WTC11 (cell line): ENCODE measurements at regions not wholly inside any gene's neighbourhood (a gene's known extent, or its start where the extent isn't known, plus 50 kb on each side); places are given as distances from the start of the nearest gene placed in this dataset.

ENCODE experiments used
- GABPB1 ChIP-seq: sonication (generic); formaldehyde crosslinking; IDR thresholded peaks from 2 replicates; pipeline ENCODE4 v1.8.1; 2023; ENCODE audit warnings: mild to moderate bottlenecking, missing genetic modification reagents
- JUN ChIP-seq: sonication (generic); formaldehyde crosslinking; IDR thresholded peaks from 2 replicates; pipeline ENCODE4 v1.8.0; 2023; ENCODE audit warnings: mild to moderate bottlenecking, missing genetic modification reagents
- MYBL2 ChIP-seq: sonication (generic); formaldehyde crosslinking; IDR thresholded peaks from 2 replicates; pipeline ENCODE4 v1.8.1; 2023; ENCODE audit warnings: mild to moderate bottlenecking, moderate library complexity, missing genetic modification reagents
- ZNF138 ChIP-seq: sonication (generic); formaldehyde crosslinking; conservative IDR thresholded peaks from 2 replicates; pipeline ENCODE4 v1.8.1; 2022; ENCODE audit warnings: mild to moderate bottlenecking, moderate library complexity, missing genetic modification reagents
- ZNF232 ChIP-seq: sonication (generic); formaldehyde crosslinking; IDR thresholded peaks from 2 replicates; pipeline ENCODE4 v1.8.0; 2022; ENCODE audit warnings: mild to moderate bottlenecking, missing genetic modification reagents
- TF ChIP-seq, protein P1 (sequence below): fragments of 200-600 bp; IDR thresholded peaks from 2 replicates; pipeline ENCODE4 v1.8.0; 2022; ENCODE audit warnings: antibody characterized with exemption
- TF ChIP-seq, protein P2 (sequence below): sonication (generic); formaldehyde crosslinking; IDR thresholded peaks from 2 replicates; pipeline ENCODE4 v1.8.0; 2022; ENCODE audit warnings: mild to moderate bottlenecking, missing genetic modification reagents
- TF ChIP-seq, protein P3 (sequence below): sonication (generic); formaldehyde crosslinking; conservative IDR thresholded peaks from 2 replicates; pipeline ENCODE4 v1.8.1; 2023; ENCODE audit warnings: mild to moderate bottlenecking, low read depth, missing genetic modification reagents, moderate library complexity
- TF ChIP-seq, protein P4 (sequence below): sonication (generic); formaldehyde crosslinking; IDR thresholded peaks from 2 replicates; pipeline ENCODE4 v1.8.1; 2023; ENCODE audit warnings: mild to moderate bottlenecking, missing genetic modification reagents, borderline replicate concordance
- TF ChIP-seq, protein P5 (sequence below): sonication (generic); formaldehyde crosslinking; IDR thresholded peaks from 2 replicates; pipeline ENCODE4 v1.8.0; 2022; ENCODE audit warnings: missing genetic modification reagents
- TF ChIP-seq, protein P6 (sequence below): sonication (generic); formaldehyde crosslinking; IDR thresholded peaks from 2 replicates; pipeline ENCODE4 v1.8.0; 2022; ENCODE audit warnings: mild to moderate bottlenecking, missing genetic modification reagents

DNA sequence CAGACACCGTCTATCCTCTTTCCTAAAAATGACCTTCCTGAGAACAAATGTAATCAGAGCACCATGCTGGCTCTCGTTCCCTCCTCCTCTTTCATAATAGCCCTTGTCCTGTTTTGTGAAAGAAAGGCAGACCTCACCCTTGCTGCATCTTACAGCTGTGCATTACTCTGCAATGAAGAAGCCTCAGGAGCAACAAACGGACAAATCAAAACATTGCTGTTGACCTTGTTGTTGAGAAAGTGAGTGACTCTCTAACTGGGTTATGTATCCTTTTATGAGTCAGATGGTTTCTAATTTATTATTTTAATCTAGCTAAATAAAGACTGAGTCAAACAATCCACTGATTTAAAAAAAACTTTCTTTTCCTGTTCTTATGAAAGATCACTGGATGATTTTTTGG is 180.9 kb downstream of the RPS29 start:
- TF ChIP-seq, protein P1, sequence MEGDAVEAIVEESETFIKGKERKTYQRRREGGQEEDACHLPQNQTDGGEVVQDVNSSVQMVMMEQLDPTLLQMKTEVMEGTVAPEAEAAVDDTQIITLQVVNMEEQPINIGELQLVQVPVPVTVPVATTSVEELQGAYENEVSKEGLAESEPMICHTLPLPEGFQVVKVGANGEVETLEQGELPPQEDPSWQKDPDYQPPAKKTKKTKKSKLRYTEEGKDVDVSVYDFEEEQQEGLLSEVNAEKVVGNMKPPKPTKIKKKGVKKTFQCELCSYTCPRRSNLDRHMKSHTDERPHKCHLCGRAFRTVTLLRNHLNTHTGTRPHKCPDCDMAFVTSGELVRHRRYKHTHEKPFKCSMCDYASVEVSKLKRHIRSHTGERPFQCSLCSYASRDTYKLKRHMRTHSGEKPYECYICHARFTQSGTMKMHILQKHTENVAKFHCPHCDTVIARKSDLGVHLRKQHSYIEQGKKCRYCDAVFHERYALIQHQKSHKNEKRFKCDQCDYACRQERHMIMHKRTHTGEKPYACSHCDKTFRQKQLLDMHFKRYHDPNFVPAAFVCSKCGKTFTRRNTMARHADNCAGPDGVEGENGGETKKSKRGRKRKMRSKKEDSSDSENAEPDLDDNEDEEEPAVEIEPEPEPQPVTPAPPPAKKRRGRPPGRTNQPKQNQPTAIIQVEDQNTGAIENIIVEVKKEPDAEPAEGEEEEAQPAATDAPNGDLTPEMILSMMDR: no peak
- no peak for TF ChIP-seq GABPB1 (CRISPR knock-in tag)
- TF ChIP-seq, protein P2, sequence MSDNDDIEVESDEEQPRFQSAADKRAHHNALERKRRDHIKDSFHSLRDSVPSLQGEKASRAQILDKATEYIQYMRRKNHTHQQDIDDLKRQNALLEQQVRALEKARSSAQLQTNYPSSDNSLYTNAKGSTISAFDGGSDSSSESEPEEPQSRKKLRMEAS (CRISPR knock-in tag): no peak
- TF ChIP-seq JUN (CRISPR knock-in tag): no peak
- TF ChIP-seq, protein P3, sequence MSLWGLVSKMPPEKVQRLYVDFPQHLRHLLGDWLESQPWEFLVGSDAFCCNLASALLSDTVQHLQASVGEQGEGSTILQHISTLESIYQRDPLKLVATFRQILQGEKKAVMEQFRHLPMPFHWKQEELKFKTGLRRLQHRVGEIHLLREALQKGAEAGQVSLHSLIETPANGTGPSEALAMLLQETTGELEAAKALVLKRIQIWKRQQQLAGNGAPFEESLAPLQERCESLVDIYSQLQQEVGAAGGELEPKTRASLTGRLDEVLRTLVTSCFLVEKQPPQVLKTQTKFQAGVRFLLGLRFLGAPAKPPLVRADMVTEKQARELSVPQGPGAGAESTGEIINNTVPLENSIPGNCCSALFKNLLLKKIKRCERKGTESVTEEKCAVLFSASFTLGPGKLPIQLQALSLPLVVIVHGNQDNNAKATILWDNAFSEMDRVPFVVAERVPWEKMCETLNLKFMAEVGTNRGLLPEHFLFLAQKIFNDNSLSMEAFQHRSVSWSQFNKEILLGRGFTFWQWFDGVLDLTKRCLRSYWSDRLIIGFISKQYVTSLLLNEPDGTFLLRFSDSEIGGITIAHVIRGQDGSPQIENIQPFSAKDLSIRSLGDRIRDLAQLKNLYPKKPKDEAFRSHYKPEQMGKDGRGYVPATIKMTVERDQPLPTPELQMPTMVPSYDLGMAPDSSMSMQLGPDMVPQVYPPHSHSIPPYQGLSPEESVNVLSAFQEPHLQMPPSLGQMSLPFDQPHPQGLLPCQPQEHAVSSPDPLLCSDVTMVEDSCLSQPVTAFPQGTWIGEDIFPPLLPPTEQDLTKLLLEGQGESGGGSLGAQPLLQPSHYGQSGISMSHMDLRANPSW (CRISPR knock-in tag): no peak
- TF ChIP-seq ZNF232 (CRISPR knock-in tag): no peak
- TF ChIP-seq, protein P4, sequence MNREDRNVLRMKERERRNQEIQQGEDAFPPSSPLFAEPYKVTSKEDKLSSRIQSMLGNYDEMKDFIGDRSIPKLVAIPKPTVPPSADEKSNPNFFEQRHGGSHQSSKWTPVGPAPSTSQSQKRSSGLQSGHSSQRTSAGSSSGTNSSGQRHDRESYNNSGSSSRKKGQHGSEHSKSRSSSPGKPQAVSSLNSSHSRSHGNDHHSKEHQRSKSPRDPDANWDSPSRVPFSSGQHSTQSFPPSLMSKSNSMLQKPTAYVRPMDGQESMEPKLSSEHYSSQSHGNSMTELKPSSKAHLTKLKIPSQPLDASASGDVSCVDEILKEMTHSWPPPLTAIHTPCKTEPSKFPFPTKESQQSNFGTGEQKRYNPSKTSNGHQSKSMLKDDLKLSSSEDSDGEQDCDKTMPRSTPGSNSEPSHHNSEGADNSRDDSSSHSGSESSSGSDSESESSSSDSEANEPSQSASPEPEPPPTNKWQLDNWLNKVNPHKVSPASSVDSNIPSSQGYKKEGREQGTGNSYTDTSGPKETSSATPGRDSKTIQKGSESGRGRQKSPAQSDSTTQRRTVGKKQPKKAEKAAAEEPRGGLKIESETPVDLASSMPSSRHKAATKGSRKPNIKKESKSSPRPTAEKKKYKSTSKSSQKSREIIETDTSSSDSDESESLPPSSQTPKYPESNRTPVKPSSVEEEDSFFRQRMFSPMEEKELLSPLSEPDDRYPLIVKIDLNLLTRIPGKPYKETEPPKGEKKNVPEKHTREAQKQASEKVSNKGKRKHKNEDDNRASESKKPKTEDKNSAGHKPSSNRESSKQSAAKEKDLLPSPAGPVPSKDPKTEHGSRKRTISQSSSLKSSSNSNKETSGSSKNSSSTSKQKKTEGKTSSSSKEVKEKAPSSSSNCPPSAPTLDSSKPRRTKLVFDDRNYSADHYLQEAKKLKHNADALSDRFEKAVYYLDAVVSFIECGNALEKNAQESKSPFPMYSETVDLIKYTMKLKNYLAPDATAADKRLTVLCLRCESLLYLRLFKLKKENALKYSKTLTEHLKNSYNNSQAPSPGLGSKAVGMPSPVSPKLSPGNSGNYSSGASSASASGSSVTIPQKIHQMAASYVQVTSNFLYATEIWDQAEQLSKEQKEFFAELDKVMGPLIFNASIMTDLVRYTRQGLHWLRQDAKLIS (CRISPR knock-in tag): no peak
- TF ChIP-seq, protein P5, sequence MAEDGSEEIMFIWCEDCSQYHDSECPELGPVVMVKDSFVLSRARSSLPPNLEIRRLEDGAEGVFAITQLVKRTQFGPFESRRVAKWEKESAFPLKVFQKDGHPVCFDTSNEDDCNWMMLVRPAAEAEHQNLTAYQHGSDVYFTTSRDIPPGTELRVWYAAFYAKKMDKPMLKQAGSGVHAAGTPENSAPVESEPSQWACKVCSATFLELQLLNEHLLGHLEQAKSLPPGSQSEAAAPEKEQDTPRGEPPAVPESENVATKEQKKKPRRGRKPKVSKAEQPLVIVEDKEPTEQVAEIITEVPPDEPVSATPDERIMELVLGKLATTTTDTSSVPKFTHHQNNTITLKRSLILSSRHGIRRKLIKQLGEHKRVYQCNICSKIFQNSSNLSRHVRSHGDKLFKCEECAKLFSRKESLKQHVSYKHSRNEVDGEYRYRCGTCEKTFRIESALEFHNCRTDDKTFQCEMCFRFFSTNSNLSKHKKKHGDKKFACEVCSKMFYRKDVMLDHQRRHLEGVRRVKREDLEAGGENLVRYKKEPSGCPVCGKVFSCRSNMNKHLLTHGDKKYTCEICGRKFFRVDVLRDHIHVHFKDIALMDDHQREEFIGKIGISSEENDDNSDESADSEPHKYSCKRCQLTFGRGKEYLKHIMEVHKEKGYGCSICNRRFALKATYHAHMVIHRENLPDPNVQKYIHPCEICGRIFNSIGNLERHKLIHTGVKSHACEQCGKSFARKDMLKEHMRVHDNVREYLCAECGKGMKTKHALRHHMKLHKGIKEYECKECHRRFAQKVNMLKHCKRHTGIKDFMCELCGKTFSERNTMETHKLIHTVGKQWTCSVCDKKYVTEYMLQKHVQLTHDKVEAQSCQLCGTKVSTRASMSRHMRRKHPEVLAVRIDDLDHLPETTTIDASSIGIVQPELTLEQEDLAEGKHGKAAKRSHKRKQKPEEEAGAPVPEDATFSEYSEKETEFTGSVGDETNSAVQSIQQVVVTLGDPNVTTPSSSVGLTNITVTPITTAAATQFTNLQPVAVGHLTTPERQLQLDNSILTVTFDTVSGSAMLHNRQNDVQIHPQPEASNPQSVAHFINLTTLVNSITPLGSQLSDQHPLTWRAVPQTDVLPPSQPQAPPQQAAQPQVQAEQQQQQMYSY (CRISPR knock-in tag): no peak
- no peak for TF ChIP-seq MYBL2 (CRISPR knock-in tag)
- TF ChIP-seq, protein P6, sequence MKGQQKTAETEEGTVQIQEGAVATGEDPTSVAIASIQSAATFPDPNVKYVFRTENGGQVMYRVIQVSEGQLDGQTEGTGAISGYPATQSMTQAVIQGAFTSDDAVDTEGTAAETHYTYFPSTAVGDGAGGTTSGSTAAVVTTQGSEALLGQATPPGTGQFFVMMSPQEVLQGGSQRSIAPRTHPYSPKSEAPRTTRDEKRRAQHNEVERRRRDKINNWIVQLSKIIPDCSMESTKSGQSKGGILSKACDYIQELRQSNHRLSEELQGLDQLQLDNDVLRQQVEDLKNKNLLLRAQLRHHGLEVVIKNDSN (CRISPR knock-in tag): no peak
- TF ChIP-seq ZNF138 (CRISPR knock-in tag): no peak
